ENCODE measurements at regions not wholly inside any gene's neighbourhood (a gene's known extent, or its start where the extent isn't known, plus 50 kb on each side); places are given as distances from the start of the nearest gene placed in this dataset.

DNA sequence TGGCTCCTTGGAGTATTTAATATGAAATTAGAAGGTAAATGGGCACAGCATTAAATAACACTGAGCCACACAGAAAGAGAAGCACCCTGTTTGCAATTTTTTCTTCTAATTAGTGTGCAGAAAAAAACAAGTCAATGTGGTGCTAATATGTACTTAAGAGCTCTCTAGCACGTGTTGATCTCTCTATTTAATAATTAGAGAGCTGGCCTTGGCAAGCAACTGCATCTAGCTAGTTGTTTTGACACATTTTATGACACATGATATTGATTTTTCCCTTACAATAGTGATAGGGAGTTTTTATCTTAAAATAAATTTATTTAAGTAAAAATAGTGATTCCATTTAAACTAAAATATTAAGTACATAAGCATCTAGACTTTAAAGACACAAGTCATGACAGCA, 54.5 kb upstream of the NUDT12 start:
- no peak for TF ChIP-seq CTCF (IDR thresholded peaks at IDR 0.05)
- TF ChIP-seq POLR2A (IDR thresholded peaks at IDR 0.05) = no peak

Measured in stomach (tissue), 4 donors.